Mesenchymal stem cell (in vitro differentiated cells and primary cell): ENCODE measurements at regions not wholly inside any gene's neighbourhood (a gene's known extent, or its start where the extent isn't known, plus 50 kb on each side); places are given as distances from the start of the nearest gene placed in this dataset.

ENCODE experiments used
- DNase-seq: peaks from one replicate; pipeline ENCODE4 v3.0.0-alpha.2; 2013
- H2AFZ ChIP-seq: one replicate; pipeline ENCODE4 v1.6.1; 2013; ENCODE audit warnings: low read depth, mild to moderate bottlenecking, control low read depth, inconsistent platforms, low read length, moderate library complexity
- H2AK5ac ChIP-seq: 2 replicates; pipeline ENCODE4 v1.6.1; 2013; ENCODE audit warnings: low read length, moderate library complexity, mild to moderate bottlenecking, inconsistent platforms; ENCODE audit not compliant: severe bottlenecking
- H2BK120ac ChIP-seq: one replicate; pipeline ENCODE4 v1.6.1; 2013; ENCODE audit warnings: low read depth, mild to moderate bottlenecking, inconsistent platforms, low read length, moderate library complexity
- H2BK12ac ChIP-seq, 2 experiments: one replicate each; pipeline ENCODE4 v1.6.1; 2013; ENCODE audit warnings: inconsistent platforms in 2 of 2, low read length in 2 of 2, mild to moderate bottlenecking in 2 of 2, moderate library complexity in 2 of 2, control low read depth in 1 of 2
- H2BK15ac ChIP-seq: one replicate; pipeline ENCODE4 v1.6.1; 2013; ENCODE audit warnings: mild to moderate bottlenecking, low read depth, inconsistent platforms; ENCODE audit not compliant: poor library complexity, severe bottlenecking
- H2BK5ac ChIP-seq: 2 replicates; pipeline ENCODE4 v1.6.1; 2013; ENCODE audit warnings: low read depth, mild to moderate bottlenecking, low read length, control low read depth, inconsistent platforms; ENCODE audit not compliant: poor library complexity, severe bottlenecking
- H3K14ac ChIP-seq, 2 experiments: one replicate each; pipeline ENCODE4 v1.6.1; 2013; ENCODE audit warnings: inconsistent platforms in 2 of 2, low read length in 2 of 2, control low read depth in 1 of 2, mild to moderate bottlenecking in 1 of 2, moderate library complexity in 1 of 2
- H3K18ac ChIP-seq, 2 experiments: one replicate each; pipeline ENCODE4 v1.6.1; 2013; ENCODE audit warnings: inconsistent platforms in 2 of 2, low read length in 2 of 2, control low read depth in 1 of 2, low read depth in 1 of 2, mild to moderate bottlenecking in 1 of 2
- H3K23ac ChIP-seq, 2 experiments: one replicate each; pipeline ENCODE4 v1.6.1; 2013; ENCODE audit warnings: inconsistent platforms in 2 of 2, low read length in 2 of 2, mild to moderate bottlenecking in 2 of 2, moderate library complexity in 2 of 2, control low read depth in 1 of 2
- H3K27ac ChIP-seq: 2 replicates; pipeline ENCODE4 v1.5.1; 2013; ENCODE audit warnings: mild to moderate bottlenecking, moderate library complexity, low read length, control low read depth, inconsistent platforms; ENCODE audit not compliant: poor library complexity, severe bottlenecking
- H3K27me3 ChIP-seq, 2 experiments: 2 replicates each; pipeline versions ENCODE4 v1.6.1 to v1.7.0; 2013; ENCODE audit warnings: low read length in 2 of 2, mild to moderate bottlenecking in 2 of 2, moderate library complexity in 2 of 2, control low read depth in 1 of 2, inconsistent platforms in 1 of 2; ENCODE audit not compliant: control insufficient read depth in 1 of 2, insufficient read depth in 1 of 2
- H3K36me3 ChIP-seq, 2 experiments: 2 replicates each; pipeline versions ENCODE4 v1.6.1 to v1.7.0; 2013; ENCODE audit warnings: low read length in 2 of 2, control low read depth in 1 of 2, inconsistent platforms in 1 of 2, low read depth in 1 of 2, mild to moderate bottlenecking in 1 of 2; ENCODE audit not compliant: insufficient read depth in 2 of 2, control insufficient read depth in 1 of 2
- H3K4ac ChIP-seq, 2 experiments: one replicate each; pipeline ENCODE4 v1.6.1; 2013; ENCODE audit warnings: inconsistent platforms in 2 of 2, low read length in 2 of 2, mild to moderate bottlenecking in 2 of 2, moderate library complexity in 2 of 2, control low read depth in 1 of 2, low read depth in 1 of 2
- H3K4me1 ChIP-seq: 2 replicates; pipeline ENCODE4 v1.6.1; 2013; ENCODE audit warnings: low read depth, low read length, control low read depth; ENCODE audit not compliant: control insufficient read depth, insufficient read depth
- H3K4me2 ChIP-seq: 2 replicates; pipeline ENCODE4 v1.6.1; 2013; ENCODE audit warnings: low read length, mild to moderate bottlenecking, inconsistent platforms; ENCODE audit not compliant: poor library complexity, severe bottlenecking
- H3K4me3 ChIP-seq, 2 experiments: 2 replicates each; pipeline versions ENCODE4 v1.5.1 to v1.7.0; 2013; ENCODE audit warnings: low read length in 2 of 2, mild to moderate bottlenecking in 2 of 2, control low read depth in 1 of 2, low read depth in 1 of 2; ENCODE audit not compliant: insufficient read depth in 1 of 2
- H3K79me1 ChIP-seq: replicated peaks from 2 replicates; pipeline ENCODE4 v1.6.1; 2013; ENCODE audit warnings: mild to moderate bottlenecking, control low read depth, low read length, inconsistent platforms; ENCODE audit not compliant: poor library complexity, severe bottlenecking
- H3K9ac ChIP-seq: 2 replicates; pipeline ENCODE4 v1.7.0; 2013; ENCODE audit warnings: mild to moderate bottlenecking, low read length, moderate library complexity
- H3K9me3 ChIP-seq: 2 replicates; pipeline ENCODE4 v1.7.0; 2013; ENCODE audit warnings: mild to moderate bottlenecking, low read length; ENCODE audit not compliant: control insufficient read depth
- H4K8ac ChIP-seq: one replicate; pipeline ENCODE4 v1.6.1; 2013; ENCODE audit warnings: inconsistent platforms, mild to moderate bottlenecking, low read length, moderate library complexity
- H4K91ac ChIP-seq: one replicate; pipeline ENCODE4 v1.6.1; 2013; ENCODE audit warnings: mild to moderate bottlenecking, low read length, inconsistent platforms
- WGBS: methylation state at CpG from one replicate; pipeline ENCODE4 v1.1.7; 2013; ENCODE audit warnings: mixed read lengths; 5-methylcytosine and 5-hydroxymethylcytosine counted together

GRCh38 chr3:115508562-115508961 lies 114.7 kb upstream of the GAP43 start:
- 94% methylated on average over 2 of the region's 2 CpGs for WGBS
- Histone ChIP-seq H3K27ac (no peak overlapping the region), H2BK12ac (no peak overlapping the region)

GRCh38 chr3:115512565-115513415 lies 110.5 kb upstream of the GAP43 start:
- no peak overlapping the region for H4K91ac ChIP-seq
- DNase-seq: peak; percentile 73
- WGBS: 2% methylated on average over 24 of the region's 26 CpGs
- H4K8ac ChIP-seq: peak overlapping the region; percentile 45
- H3K4me3 ChIP-seq: peak overlapping the region; percentile 38 to 83
- no peak overlapping the region for H2BK5ac ChIP-seq
- no peaks in the 10 kb centered on the region for H3K36me3 ChIP-seq
- H3K27ac ChIP-seq: peak overlapping the region; percentile 11
- H3K4me1 ChIP-seq: no peaks in the 10 kb centered on the region
- H3K23ac ChIP-seq: no peak overlapping the region
- peaks cover 0 to 7% of the 10 kb centered on the region in 2 experiments for H3K27me3 ChIP-seq
- peak overlapping the region; percentile 97 for H3K4me2 ChIP-seq
- H3K9ac ChIP-seq: peak overlapping the region; percentile 92
- H2BK12ac ChIP-seq: peak overlapping the region; percentile 31 to 41
- peak overlapping the region; percentile 51 for H2BK120ac ChIP-seq
- no peak overlapping the region for H2AK5ac ChIP-seq
- no peaks in the 10 kb centered on the region for H3K9me3 ChIP-seq
- peak overlapping the region; percentile 70 for H2BK15ac ChIP-seq
- H3K79me1 ChIP-seq: no peaks in the 10 kb centered on the region
- H3K18ac ChIP-seq: peak overlapping the region; percentile 18 to 45
- H3K14ac ChIP-seq: peak overlapping the region in 1 of 2 experiments; percentile 51
- peak overlapping the region in 1 of 2 experiments; percentile 38 for H3K4ac ChIP-seq
- H2AFZ ChIP-seq: peak overlapping the region; percentile 77

More at GRCh38 chr3:115508562-115508961, 114.7 kb upstream of the GAP43 start:
- DNase-seq: no peak
- Histone ChIP-seq H3K23ac (no peak overlapping the region), H3K9me3 (peaks cover 7% of the 10 kb centered on the region), H2AK5ac (no peak overlapping the region), H3K4ac (no peak overlapping the region), H2BK15ac (no peak overlapping the region), H3K4me2 (no peak overlapping the region), H3K4me1 (no peaks in the 10 kb centered on the region), H3K27me3 (peaks cover 0 to 7% of the 10 kb centered on the region in 2 experiments), H2BK120ac (no peak overlapping the region), H2BK5ac (no peak overlapping the region), H3K4me3 (no peak overlapping the region), H3K18ac (no peak overlapping the region), H3K9ac (no peak overlapping the region), H3K36me3 (no peaks in the 10 kb centered on the region), H2AFZ (no peak overlapping the region), H4K91ac (no peak overlapping the region), H3K79me1 (no peaks in the 10 kb centered on the region), H3K14ac (no peak overlapping the region), H4K8ac (no peak overlapping the region)

- Histone ChIP-seq H3K9me3 (no peaks in the 10 kb centered on the region), H3K27me3 (peaks cover 0 to 7% of the 10 kb centered on the region in 2 experiments), H4K8ac (no peak overlapping the region), H3K4me2 (peak overlapping the region; percentile 97), H3K36me3 (no peaks in the 10 kb centered on the region), H3K4me3 (peak overlapping the region in 1 of 2 experiments; percentile 83), H3K4me1 (no peaks in the 10 kb centered on the region), H2BK12ac (no peak overlapping the region), H3K23ac (no peak overlapping the region), H2BK120ac (no peak overlapping the region), H2AK5ac (no peak overlapping the region), H2BK15ac (no peak overlapping the region), H3K79me1 (no peaks in the 10 kb centered on the region), H3K9ac (peak overlapping the region; percentile 92), H3K14ac (no peak overlapping the region), H3K18ac (peak overlapping the region in 1 of 2 experiments; percentile 18), H2AFZ (no peak overlapping the region), H3K4ac (no peak overlapping the region), H2BK5ac (no peak overlapping the region), H3K27ac (no peak overlapping the region), H4K91ac (no peak overlapping the region)
- DNase-seq: no peak
- WGBS: 46% methylated on average over 3 of the region's 5 CpGs
Observed at GRCh38 chr3:115513416-115513800, 109.9 kb upstream of the GAP43 start.

- peaks cover 2% of the 10 kb centered on the region for H3K4me1 ChIP-seq
- H3K27me3 ChIP-seq: no peaks in the 10 kb centered on the region
- WGBS: 60% methylated on average over 1 of the region's 3 CpGs
- peak; percentile 12 for DNase-seq
- no peak overlapping the region for H2AFZ ChIP-seq
- H4K8ac ChIP-seq: peak overlapping the region; percentile 7
- H2AK5ac ChIP-seq: no peak overlapping the region
- no peaks in the 10 kb centered on the region for H3K79me1 ChIP-seq
- H2BK15ac ChIP-seq: no peak overlapping the region
- H2BK120ac ChIP-seq: no peak overlapping the region
- H3K14ac ChIP-seq: no peak overlapping the region
- peak overlapping the region in 1 of 2 experiments; percentile 37 for H3K18ac ChIP-seq
- H4K91ac ChIP-seq: no peak overlapping the region
- H3K27ac ChIP-seq: peak overlapping the region; percentile 41
- peak overlapping the region in 1 of 2 experiments; percentile 35 for H3K4ac ChIP-seq
- H3K23ac ChIP-seq: no peak overlapping the region
- peak overlapping the region; percentile 79 to 94 for H2BK12ac ChIP-seq
- no peaks in the 10 kb centered on the region for H3K36me3 ChIP-seq
- H3K4me3 ChIP-seq: no peak overlapping the region
- H2BK5ac ChIP-seq: no peak overlapping the region
- no peak overlapping the region for H3K9ac ChIP-seq
- H3K9me3 ChIP-seq: no peaks in the 10 kb centered on the region
- no peak overlapping the region for H3K4me2 ChIP-seq
Observed at GRCh38 chr3:115517457-115518050, 105.8 kb upstream of the GAP43 start.
